Panc1 (cell line): ENCODE measurements at regions not wholly inside any gene's neighbourhood (a gene's known extent, or its start where the extent isn't known, plus 50 kb on each side); places are given as distances from the start of the nearest gene placed in this dataset.

Source experiments
- ATAC-seq: fragments of 200-7000 bp; cut with Tn5 transposase; 2 replicates; pipeline ENCODE4 v1.9.1; 2020; ENCODE audit warnings: mild to moderate bottlenecking, moderate library complexity
- BruUV-seq: library from RNA; stranded (reverse); fragments of 400-500 nt; replicated peaks from 2 replicates; lab custom pipeline; 2021; lab: Mats Ljungman, UMichigan
- CTCF ChIA-PET: fragments of 300-600 bp; sonication (Branson Sonifier 250); formaldehyde crosslinking; loops from one replicate; lab custom pipeline; 2022; ENCODE audit warnings: antibody characterized with exemption; lab: Charles Lee
- POLR2A ChIA-PET: fragments of 300-600 bp; sonication (Branson Sonifier 250); formaldehyde crosslinking; loops from one replicate; lab custom pipeline; 2022; ENCODE audit warnings: antibody characterized with exemption; lab: Charles Lee
- DNase-seq: peaks from one replicate; pipeline ENCODE4 v3.0.0-alpha.2; 2010; ENCODE audit warnings: low read depth, low spot score
- H3K27ac ChIP-seq: 2 replicates; pipeline ENCODE4 v1.5.1; 2011; ENCODE audit warnings: mild to moderate bottlenecking, low read length, inconsistent platforms
- H3K27me3 ChIP-seq: fragments of 200-500 bp; sonication (Bioruptor generic); 2 replicates; pipeline ENCODE4 v1.6.0; 2014; ENCODE audit warnings: low read length, inconsistent platforms; ENCODE audit not compliant: control insufficient read depth, insufficient read depth
- H3K36me3 ChIP-seq: fragments of 200-500 bp; sonication (Bioruptor generic); 2 replicates; pipeline ENCODE4 v1.5.1; 2014; ENCODE audit warnings: inconsistent platforms, mild to moderate bottlenecking, low read length, moderate library complexity; ENCODE audit not compliant: control insufficient read depth, insufficient read depth
- H3K4me1 ChIP-seq: 2 replicates; pipeline ENCODE4 v1.5.1; 2011; ENCODE audit warnings: inconsistent platforms, mild to moderate bottlenecking, low read length, moderate library complexity; ENCODE audit not compliant: control insufficient read depth, insufficient read depth
- H3K4me3 ChIP-seq, 2 experiments: 2 replicates each; pipeline ENCODE4 v1.5.1; 2011 to 2012; ENCODE audit warnings: low read depth in 2 of 2, low read length in 2 of 2, mild to moderate bottlenecking in 2 of 2, inconsistent platforms in 1 of 2, moderate library complexity in 1 of 2
- H3K9me3 ChIP-seq: fragments of 200-500 bp; sonication (Bioruptor generic); 2 replicates; pipeline ENCODE4 v1.5.1; 2014; ENCODE audit warnings: low read depth, mild to moderate bottlenecking, inconsistent platforms, low read length, moderate library complexity; ENCODE audit not compliant: control insufficient read depth, insufficient read depth
- CTCF ChIP-seq: fragments of 450-650 bp; IDR thresholded peaks from 2 replicates; pipeline ENCODE4 v1.5.1; 2017; ENCODE audit warnings: mild to moderate bottlenecking
- POLR2AphosphoS5 ChIP-seq: IDR thresholded peaks from 2 replicates; pipeline ENCODE4 v1.6.1; 2012; ENCODE audit warnings: mild to moderate bottlenecking, low read depth, low read length, moderate library complexity
- SIN3A ChIP-seq: IDR thresholded peaks from 2 replicates; pipeline ENCODE4 v1.6.1; 2012; ENCODE audit warnings: low read depth, mild to moderate bottlenecking, low read length, moderate library complexity, borderline replicate concordance; ENCODE audit not compliant: insufficient read depth
- TCF7L2 ChIP-seq: IDR thresholded peaks from 2 replicates; pipeline ENCODE4 v1.6.1; 2011; ENCODE audit warnings: mild to moderate bottlenecking, low read depth, low read length, inconsistent platforms
- in situ Hi-C: cut with HindIII; loops from 2 replicates; pipeline ENCODE4 v1.10.0; 2016; ENCODE audit warnings: low sequenced_read_pairs, low pct_unique_long_range_greater_than_20kb
- intact Hi-C: fragments of 100-400 bp; cut with micrococcal nuclease; formaldehyde crosslinking; loops from one replicate; pipeline ENCODE4 v1.10.0; 2022; ENCODE audit not compliant: unreplicated experiment
- TF ChIP-seq, protein P1 (sequence below), 2 experiments: IDR thresholded peaks; 2 replicates each; pipeline ENCODE4 v1.6.1; 2011 to 2012; ENCODE audit warnings: low read depth in 2 of 2, control low read depth in 1 of 2, low read length in 1 of 2, mild to moderate bottlenecking in 1 of 2, moderate library complexity in 1 of 2; ENCODE audit not compliant: insufficient read depth in 1 of 2

- in situ Hi-C loops = no loop called here
- intact Hi-C loops = no loop called here
- TF ChIP-seq POLR2AphosphoS5 (no peak), TCF7L2 (no peak)
- TF ChIP-seq, protein P1, sequence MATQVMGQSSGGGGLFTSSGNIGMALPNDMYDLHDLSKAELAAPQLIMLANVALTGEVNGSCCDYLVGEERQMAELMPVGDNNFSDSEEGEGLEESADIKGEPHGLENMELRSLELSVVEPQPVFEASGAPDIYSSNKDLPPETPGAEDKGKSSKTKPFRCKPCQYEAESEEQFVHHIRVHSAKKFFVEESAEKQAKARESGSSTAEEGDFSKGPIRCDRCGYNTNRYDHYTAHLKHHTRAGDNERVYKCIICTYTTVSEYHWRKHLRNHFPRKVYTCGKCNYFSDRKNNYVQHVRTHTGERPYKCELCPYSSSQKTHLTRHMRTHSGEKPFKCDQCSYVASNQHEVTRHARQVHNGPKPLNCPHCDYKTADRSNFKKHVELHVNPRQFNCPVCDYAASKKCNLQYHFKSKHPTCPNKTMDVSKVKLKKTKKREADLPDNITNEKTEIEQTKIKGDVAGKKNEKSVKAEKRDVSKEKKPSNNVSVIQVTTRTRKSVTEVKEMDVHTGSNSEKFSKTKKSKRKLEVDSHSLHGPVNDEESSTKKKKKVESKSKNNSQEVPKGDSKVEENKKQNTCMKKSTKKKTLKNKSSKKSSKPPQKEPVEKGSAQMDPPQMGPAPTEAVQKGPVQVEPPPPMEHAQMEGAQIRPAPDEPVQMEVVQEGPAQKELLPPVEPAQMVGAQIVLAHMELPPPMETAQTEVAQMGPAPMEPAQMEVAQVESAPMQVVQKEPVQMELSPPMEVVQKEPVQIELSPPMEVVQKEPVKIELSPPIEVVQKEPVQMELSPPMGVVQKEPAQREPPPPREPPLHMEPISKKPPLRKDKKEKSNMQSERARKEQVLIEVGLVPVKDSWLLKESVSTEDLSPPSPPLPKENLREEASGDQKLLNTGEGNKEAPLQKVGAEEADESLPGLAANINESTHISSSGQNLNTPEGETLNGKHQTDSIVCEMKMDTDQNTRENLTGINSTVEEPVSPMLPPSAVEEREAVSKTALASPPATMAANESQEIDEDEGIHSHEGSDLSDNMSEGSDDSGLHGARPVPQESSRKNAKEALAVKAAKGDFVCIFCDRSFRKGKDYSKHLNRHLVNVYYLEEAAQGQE (IDR thresholded peaks at IDR 0.05; ENCODE audit: insufficient read depth in 1 of 2, low read depth in 2 of 2, low read length in 1 of 2) = no peak
- no peaks in the 10 kb centered on the region for H3K9me3 ChIP-seq
- no peaks in the 10 kb centered on the region for H3K27me3 ChIP-seq
- ATAC-seq (no peak), DNase-seq (no peak)
- ChIA-PET CTCF (no interaction called here), POLR2A (no interaction called here)
- BruUV-seq = no TSS peak
- H3K4me3 ChIP-seq = no peak overlapping the region
- no peak overlapping the region for H3K27ac ChIP-seq
- no peaks in the 10 kb centered on the region for H3K4me1 ChIP-seq
- H3K36me3 ChIP-seq = no peaks in the 10 kb centered on the region
Measured at GRCh38 chr2:7499018-7499417, 581.8 kb downstream of the RNF144A start.

DNA sequence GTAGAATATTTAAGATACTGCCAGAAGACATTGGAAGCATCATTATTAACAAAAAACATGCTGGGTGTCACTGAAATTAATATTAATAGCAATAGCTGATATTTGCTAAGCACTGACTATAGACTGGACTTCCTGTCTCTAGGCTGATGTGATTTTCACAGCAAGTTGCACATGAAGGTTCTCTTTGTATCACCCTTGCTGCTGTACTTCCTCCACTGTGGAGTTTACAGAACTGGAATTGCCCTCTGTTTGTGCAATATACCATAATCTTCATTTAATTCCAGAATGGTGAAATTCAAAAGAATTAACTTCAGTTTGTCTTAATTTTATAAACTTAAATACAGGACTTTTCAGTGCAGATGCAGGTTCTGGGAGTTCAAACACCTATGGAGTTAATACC, 585.1 kb downstream of the RNF144A start:
- no TSS peak for BruUV-seq

More for the DNA sequence above, 585.1 kb downstream of the RNF144A start:
- ChIA-PET CTCF (no interaction called here), POLR2A (no interaction called here)
- Histone ChIP-seq H3K27me3 (no peaks in the 10 kb centered on the region), H3K27ac (no peak overlapping the region), H3K4me1 (no peaks in the 10 kb centered on the region), H3K36me3 (no peaks in the 10 kb centered on the region), H3K4me3 (no peak overlapping the region), H3K9me3 (no peaks in the 10 kb centered on the region)
- ATAC-seq = no peak
- in situ Hi-C loops (no loop called here), intact Hi-C loops (no loop called here)
- no peak for DNase-seq
- TF ChIP-seq SIN3A = no peak
- no peak for TF ChIP-seq POLR2AphosphoS5
- no peak for TF ChIP-seq CTCF
- TF ChIP-seq, protein P1 (IDR thresholded peaks at IDR 0.05; ENCODE audit: insufficient read depth in 1 of 2, low read depth in 2 of 2, low read length in 1 of 2) = no peak
- TF ChIP-seq TCF7L2 = no peak
